Panc1 (cell line): ENCODE measurements at regions not wholly inside any gene's neighbourhood (a gene's known extent, or its start where the extent isn't known, plus 50 kb on each side); places are given as distances from the start of the nearest gene placed in this dataset.
"Not testable (repeated sequence)": the region's sequence is repeated elsewhere in the genome, so short reads cannot be mapped to it uniquely, and the experiment has no call there.

Source experiments
- TCF7L2 ChIP-seq: IDR thresholded peaks from 2 replicates; pipeline ENCODE4 v1.6.1; 2011; ENCODE audit warnings: mild to moderate bottlenecking, low read depth, low read length, inconsistent platforms
- TF ChIP-seq, protein P1 (sequence below): fragments of 450-650 bp; IDR thresholded peaks from 2 replicates; pipeline ENCODE4 v1.5.1; 2017; ENCODE audit warnings: mild to moderate bottlenecking

GRCh38 chr12:131337861-131338260, 373.0 kb upstream of the SFSWAP start:
- not testable (repeated sequence) for TF ChIP-seq TCF7L2
- TF ChIP-seq, protein P1, sequence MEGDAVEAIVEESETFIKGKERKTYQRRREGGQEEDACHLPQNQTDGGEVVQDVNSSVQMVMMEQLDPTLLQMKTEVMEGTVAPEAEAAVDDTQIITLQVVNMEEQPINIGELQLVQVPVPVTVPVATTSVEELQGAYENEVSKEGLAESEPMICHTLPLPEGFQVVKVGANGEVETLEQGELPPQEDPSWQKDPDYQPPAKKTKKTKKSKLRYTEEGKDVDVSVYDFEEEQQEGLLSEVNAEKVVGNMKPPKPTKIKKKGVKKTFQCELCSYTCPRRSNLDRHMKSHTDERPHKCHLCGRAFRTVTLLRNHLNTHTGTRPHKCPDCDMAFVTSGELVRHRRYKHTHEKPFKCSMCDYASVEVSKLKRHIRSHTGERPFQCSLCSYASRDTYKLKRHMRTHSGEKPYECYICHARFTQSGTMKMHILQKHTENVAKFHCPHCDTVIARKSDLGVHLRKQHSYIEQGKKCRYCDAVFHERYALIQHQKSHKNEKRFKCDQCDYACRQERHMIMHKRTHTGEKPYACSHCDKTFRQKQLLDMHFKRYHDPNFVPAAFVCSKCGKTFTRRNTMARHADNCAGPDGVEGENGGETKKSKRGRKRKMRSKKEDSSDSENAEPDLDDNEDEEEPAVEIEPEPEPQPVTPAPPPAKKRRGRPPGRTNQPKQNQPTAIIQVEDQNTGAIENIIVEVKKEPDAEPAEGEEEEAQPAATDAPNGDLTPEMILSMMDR, result not testable (repeated sequence)
